Right atrium auricular region (tissue), 2 donors: ENCODE measurements at regions not wholly inside any gene's neighbourhood (a gene's known extent, or its start where the extent isn't known, plus 50 kb on each side); places are given as distances from the start of the nearest gene placed in this dataset.

Experiments
- DNase-seq: peaks from one replicate; pipeline ENCODE4 v3.0.0-alpha.2; 2019; ENCODE audit warnings: low spot score
- H3K27ac ChIP-seq, 2 donors: fragments of 200-600 bp; sonication (generic); 1 replicate in 1 of 2; 2 replicates in 1 of 2; pipeline ENCODE4 v1.5.1; 2016 to 2019
- H3K27me3 ChIP-seq, 2 donors: fragments of 200-600 bp; sonication (generic); one replicate each; pipeline versions ENCODE4 v1.5.1 to v1.6.0; 2017 to 2019
- H3K36me3 ChIP-seq: fragments of 200-600 bp; sonication (generic); one replicate; pipeline ENCODE4 v1.5.1; 2016
- H3K4me1 ChIP-seq, 2 donors: fragments of 200-600 bp; sonication (generic); one replicate each; pipeline versions ENCODE4 v1.5.1 to v1.6.0; 2017 to 2019
- H3K4me3 ChIP-seq, 2 donors: fragments of 200-600 bp; sonication (generic); 1 replicate in 1 of 2; 2 replicates in 1 of 2; pipeline ENCODE4 v1.5.1; 2017 to 2019; ENCODE audit warnings: mild to moderate bottlenecking in 1 of 2, moderate library complexity in 1 of 2
- H3K9me3 ChIP-seq, 2 donors: fragments of 200-600 bp; sonication (generic); one replicate each; pipeline ENCODE4 v1.5.1; 2019
- TF ChIP-seq, protein P1 (sequence below), 2 donors: fragments of 200-600 bp; sonication (generic); IDR thresholded peaks; one replicate each; pipeline ENCODE4 v1.5.1; 2019; ENCODE audit warnings: antibody characterized with exemption in 2 of 2

DNA sequence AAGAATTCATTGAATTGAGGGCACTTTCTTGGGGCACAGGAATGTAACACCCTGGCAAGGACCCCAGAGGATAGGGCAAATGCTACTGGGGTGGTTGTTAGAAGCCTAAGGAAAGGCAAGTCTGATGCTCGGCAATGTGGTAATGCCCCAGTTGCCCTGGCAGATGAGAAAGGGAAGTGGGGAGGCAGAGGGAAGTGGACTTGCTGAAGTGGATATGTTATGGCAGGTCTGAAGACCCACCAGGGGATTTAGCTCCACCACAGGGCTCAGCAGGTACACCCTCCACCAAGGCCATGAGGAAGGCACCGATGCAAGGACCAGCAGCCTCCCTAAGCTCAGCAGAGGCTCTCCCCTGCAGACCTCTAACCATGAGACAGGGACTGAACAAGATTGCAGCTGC, 184.8 kb downstream of the IRX5 start:
- no peak overlapping the region for H3K27ac ChIP-seq
- H3K27me3 ChIP-seq, result no peaks in the 10 kb centered on the region
- H3K36me3 ChIP-seq, result no peaks in the 10 kb centered on the region
- TF ChIP-seq, protein P1, sequence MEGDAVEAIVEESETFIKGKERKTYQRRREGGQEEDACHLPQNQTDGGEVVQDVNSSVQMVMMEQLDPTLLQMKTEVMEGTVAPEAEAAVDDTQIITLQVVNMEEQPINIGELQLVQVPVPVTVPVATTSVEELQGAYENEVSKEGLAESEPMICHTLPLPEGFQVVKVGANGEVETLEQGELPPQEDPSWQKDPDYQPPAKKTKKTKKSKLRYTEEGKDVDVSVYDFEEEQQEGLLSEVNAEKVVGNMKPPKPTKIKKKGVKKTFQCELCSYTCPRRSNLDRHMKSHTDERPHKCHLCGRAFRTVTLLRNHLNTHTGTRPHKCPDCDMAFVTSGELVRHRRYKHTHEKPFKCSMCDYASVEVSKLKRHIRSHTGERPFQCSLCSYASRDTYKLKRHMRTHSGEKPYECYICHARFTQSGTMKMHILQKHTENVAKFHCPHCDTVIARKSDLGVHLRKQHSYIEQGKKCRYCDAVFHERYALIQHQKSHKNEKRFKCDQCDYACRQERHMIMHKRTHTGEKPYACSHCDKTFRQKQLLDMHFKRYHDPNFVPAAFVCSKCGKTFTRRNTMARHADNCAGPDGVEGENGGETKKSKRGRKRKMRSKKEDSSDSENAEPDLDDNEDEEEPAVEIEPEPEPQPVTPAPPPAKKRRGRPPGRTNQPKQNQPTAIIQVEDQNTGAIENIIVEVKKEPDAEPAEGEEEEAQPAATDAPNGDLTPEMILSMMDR (IDR thresholded peaks at IDR 0.05), result no peak
- DNase-seq, result no peak
- no peak overlapping the region for H3K4me3 ChIP-seq
- H3K4me1 ChIP-seq, result no peaks in the 10 kb centered on the region
- H3K9me3 ChIP-seq, result no peaks in the 10 kb centered on the region

GRCh38 chr16:55116165-55116920, 185.7 kb downstream of the IRX5 start:
- Histone ChIP-seq H3K27me3 (no peaks in the 10 kb centered on the region), H3K9me3 (no peaks in the 10 kb centered on the region)
- DNase-seq, result no peak

GRCh38 chr16:55118701-55119260, 188.1 kb downstream of the IRX5 start:
- no peak overlapping the region for H3K4me3 ChIP-seq
- TF ChIP-seq, protein P1 (IDR thresholded peaks at IDR 0.05), result no peak
- no peaks in the 10 kb centered on the region for H3K4me1 ChIP-seq
- no peak overlapping the region for H3K27ac ChIP-seq
- H3K36me3 ChIP-seq, result no peaks in the 10 kb centered on the region
- no peaks in the 10 kb centered on the region for H3K27me3 ChIP-seq
- DNase-seq, result no peak
- peaks cover 0 to 9% of the 10 kb centered on the region in 2 donors for H3K9me3 ChIP-seq

More at GRCh38 chr16:55116165-55116920, 185.7 kb downstream of the IRX5 start:
- Histone ChIP-seq H3K4me3 (no peak overlapping the region), H3K27ac (no peak overlapping the region), H3K36me3 (no peaks in the 10 kb centered on the region), H3K4me1 (no peaks in the 10 kb centered on the region)
- TF ChIP-seq, protein P1 (IDR thresholded peaks at IDR 0.05), result no peak

DNA sequence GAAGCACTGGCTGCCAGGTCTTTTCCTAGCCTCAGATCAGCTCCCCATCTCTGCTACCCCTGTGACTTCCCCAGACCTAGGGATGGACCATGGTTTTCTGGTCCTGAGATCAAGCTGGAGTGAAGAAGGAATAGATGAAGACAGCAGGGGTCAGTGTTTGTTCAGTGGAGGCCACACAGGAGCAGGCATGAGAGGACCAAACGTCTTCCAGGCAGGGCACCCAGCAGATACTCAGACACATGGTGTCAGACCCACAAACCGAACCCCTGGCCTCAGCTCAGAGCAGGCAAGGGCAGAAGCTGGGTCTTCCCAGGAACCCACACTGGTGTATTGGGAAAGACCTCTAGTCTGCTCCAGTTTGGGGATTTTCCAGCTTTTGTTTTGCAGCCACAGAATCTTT, 189.7 kb downstream of the IRX5 start:
- Histone ChIP-seq H3K4me3 (no peak overlapping the region), H3K9me3 (peaks cover 0 to 9% of the 10 kb centered on the region in 2 donors), H3K27me3 (no peaks in the 10 kb centered on the region), H3K4me1 (no peaks in the 10 kb centered on the region), H3K27ac (no peak overlapping the region), H3K36me3 (no peaks in the 10 kb centered on the region)
- TF ChIP-seq, protein P1 (IDR thresholded peaks at IDR 0.05), result no peak
- DNase-seq, result no peak

DNA sequence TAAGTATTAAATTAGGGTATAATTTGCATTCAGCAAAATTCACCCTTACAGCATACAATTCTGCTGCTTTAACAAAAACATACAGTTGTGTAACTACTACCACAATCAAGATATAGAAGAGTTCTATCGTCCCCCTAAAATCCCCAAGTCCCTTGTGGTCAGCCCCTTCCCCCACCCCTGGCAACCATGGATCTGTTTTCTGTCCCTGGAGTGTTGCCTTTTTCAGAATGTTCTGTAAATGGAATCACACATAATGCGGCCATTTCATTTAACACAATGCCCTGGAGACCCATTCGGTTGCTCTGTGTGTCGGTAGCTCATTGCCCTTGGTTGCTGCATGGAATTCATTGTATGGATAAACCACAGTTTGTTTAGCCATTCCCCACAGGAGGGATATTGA, 190.2 kb downstream of the IRX5 start:
- no peak for DNase-seq
- H3K36me3 ChIP-seq, result no peaks in the 10 kb centered on the region

More for the DNA sequence above, 190.2 kb downstream of the IRX5 start:
- H3K4me1 ChIP-seq, result no peaks in the 10 kb centered on the region
- no peak overlapping the region for H3K4me3 ChIP-seq
- TF ChIP-seq, protein P1 (IDR thresholded peaks at IDR 0.05), result no peak
- no peak overlapping the region for H3K27ac ChIP-seq
- H3K9me3 ChIP-seq, result peaks cover 0 to 9% of the 10 kb centered on the region in 2 donors
- no peaks in the 10 kb centered on the region for H3K27me3 ChIP-seq
